B cell (primary cell): ENCODE measurements at regions not wholly inside any gene's neighbourhood (a gene's known extent, or its start where the extent isn't known, plus 50 kb on each side); places are given as distances from the start of the nearest gene placed in this dataset.

ENCODE experiments used
- EZH2 ChIP-seq: IDR thresholded peaks from 2 replicates; pipeline ENCODE4 v1.6.1; 2012; ENCODE audit warnings: borderline replicate concordance, low read depth, mild to moderate bottlenecking, moderate library complexity, low read length; ENCODE audit not compliant: insufficient read depth, poor library complexity, severe bottlenecking
- TF ChIP-seq, protein P1 (sequence below): fragments of 200-600 bp; IDR thresholded peaks from one replicate; pipeline ENCODE4 v1.8.0; 2022; ENCODE audit warnings: antibody characterized with exemption, mild to moderate bottlenecking

DNA sequence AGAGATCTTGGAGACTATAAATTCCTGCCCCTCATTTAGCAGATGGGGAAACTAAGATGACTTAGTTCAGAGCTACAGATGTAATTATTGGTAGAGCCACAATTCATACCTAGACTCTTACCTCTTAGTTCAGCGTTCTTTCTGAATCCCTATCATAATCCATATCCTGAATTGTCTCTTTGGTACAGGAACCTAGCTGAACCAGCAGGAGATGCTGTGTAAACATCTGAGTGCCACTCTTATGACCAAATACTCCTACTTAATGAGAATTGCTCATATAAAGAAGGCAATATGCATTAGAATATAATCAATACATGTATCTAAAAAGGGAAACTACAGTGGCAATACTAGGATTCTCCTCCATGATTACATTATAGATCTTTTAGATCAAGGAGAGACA lies 459.0 kb downstream of the SIPA1L2 start:
- TF ChIP-seq, protein P1, sequence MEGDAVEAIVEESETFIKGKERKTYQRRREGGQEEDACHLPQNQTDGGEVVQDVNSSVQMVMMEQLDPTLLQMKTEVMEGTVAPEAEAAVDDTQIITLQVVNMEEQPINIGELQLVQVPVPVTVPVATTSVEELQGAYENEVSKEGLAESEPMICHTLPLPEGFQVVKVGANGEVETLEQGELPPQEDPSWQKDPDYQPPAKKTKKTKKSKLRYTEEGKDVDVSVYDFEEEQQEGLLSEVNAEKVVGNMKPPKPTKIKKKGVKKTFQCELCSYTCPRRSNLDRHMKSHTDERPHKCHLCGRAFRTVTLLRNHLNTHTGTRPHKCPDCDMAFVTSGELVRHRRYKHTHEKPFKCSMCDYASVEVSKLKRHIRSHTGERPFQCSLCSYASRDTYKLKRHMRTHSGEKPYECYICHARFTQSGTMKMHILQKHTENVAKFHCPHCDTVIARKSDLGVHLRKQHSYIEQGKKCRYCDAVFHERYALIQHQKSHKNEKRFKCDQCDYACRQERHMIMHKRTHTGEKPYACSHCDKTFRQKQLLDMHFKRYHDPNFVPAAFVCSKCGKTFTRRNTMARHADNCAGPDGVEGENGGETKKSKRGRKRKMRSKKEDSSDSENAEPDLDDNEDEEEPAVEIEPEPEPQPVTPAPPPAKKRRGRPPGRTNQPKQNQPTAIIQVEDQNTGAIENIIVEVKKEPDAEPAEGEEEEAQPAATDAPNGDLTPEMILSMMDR: no peak
- TF ChIP-seq EZH2: no peak
